IMR-90 (cell line): ENCODE measurements at regions not wholly inside any gene's neighbourhood (a gene's known extent, or its start where the extent isn't known, plus 50 kb on each side); places are given as distances from the start of the nearest gene placed in this dataset.

Experiments used
- ATAC-seq: fragments of 200-7000 bp; cut with Tn5 transposase; 2 replicates; pipeline ENCODE4 v1.9.1; 2020; ENCODE audit warnings: low read depth, mild to moderate bottlenecking, moderate library complexity
- BruUV-seq: library from RNA; stranded (reverse); fragments of 400-500 nt; replicated peaks from 2 replicates; lab custom pipeline; 2021; lab: Mats Ljungman, UMichigan
- CTCF ChIA-PET: fragments of 300-600 bp; formaldehyde crosslinking; extraction: SDS; loops from one replicate; lab custom pipeline; 2021; ENCODE audit warnings: antibody characterized with exemption; lab: Yijun Ruan, JAX
- POLR2A ChIA-PET: fragments of 300-600 bp; sonication (Branson Sonifier 250); formaldehyde crosslinking; loops from one replicate; lab custom pipeline; 2022; ENCODE audit warnings: antibody characterized with exemption; ENCODE audit not compliant: unreplicated experiment; lab: Charles Lee
- DNase-seq: peaks from one replicate; pipeline ENCODE4 v3.0.0; 2013
- H2AFZ ChIP-seq: replicated peaks from 2 replicates; pipeline ENCODE3; 2013; ENCODE audit warnings: low read length, mild to moderate bottlenecking; ENCODE audit not compliant: poor library complexity
- H2AK5ac ChIP-seq: 2 replicates; pipeline ENCODE4 v1.6.1; 2013; ENCODE audit warnings: low read depth, low read length, inconsistent platforms
- H2AK9ac ChIP-seq: replicated peaks from 2 replicates; pipeline ENCODE3; 2013; ENCODE audit warnings: mild to moderate bottlenecking, low read depth, low read length, moderate library complexity; ENCODE audit not compliant: poor library complexity
- H2BK120ac ChIP-seq: 2 replicates; pipeline ENCODE4 v1.6.1; 2013; ENCODE audit warnings: low read depth, low read length, inconsistent platforms
- H2BK15ac ChIP-seq: 3 replicates; pipeline ENCODE4 v1.6.1; 2013; ENCODE audit warnings: low read depth, low read length, inconsistent platforms
- H2BK20ac ChIP-seq: 2 replicates; pipeline ENCODE4 v1.6.1; 2013; ENCODE audit warnings: low read depth, mild to moderate bottlenecking, inconsistent platforms, low read length, moderate library complexity
- H2BK5ac ChIP-seq: 2 replicates; pipeline ENCODE4 v1.6.1; 2013; ENCODE audit warnings: mild to moderate bottlenecking, low read depth, low read length, inconsistent platforms; ENCODE audit not compliant: poor library complexity, severe bottlenecking
- H3K14ac ChIP-seq: replicated peaks from 2 replicates; pipeline ENCODE4 v1.6.1; 2013; ENCODE audit warnings: low read depth, low read length, inconsistent platforms
- H3K18ac ChIP-seq: 2 replicates; pipeline ENCODE4 v1.6.1; 2013; ENCODE audit warnings: low read depth, low read length, control low read depth
- H3K23ac ChIP-seq: 2 replicates; pipeline ENCODE4 v1.6.1; 2013; ENCODE audit warnings: low read depth, low read length, inconsistent platforms
- H3K27ac ChIP-seq: 2 replicates; pipeline ENCODE4 v1.5.1; 2013; ENCODE audit warnings: mild to moderate bottlenecking, control low read depth, low read length; ENCODE audit not compliant: insufficient read depth
- H3K27me3 ChIP-seq: 2 replicates; pipeline ENCODE4 v1.6.1; 2013; ENCODE audit warnings: low read length; ENCODE audit not compliant: control insufficient read depth, insufficient read depth
- H3K36me3 ChIP-seq: 2 replicates; pipeline ENCODE4 v1.6.1; 2013; ENCODE audit warnings: low read length, mixed read lengths; ENCODE audit not compliant: control insufficient read depth, insufficient read depth
- H3K4ac ChIP-seq: 2 replicates; pipeline ENCODE4 v1.6.1; 2013; ENCODE audit warnings: low read depth, low read length, inconsistent platforms
- H3K4me1 ChIP-seq: 2 replicates; pipeline ENCODE4 v1.6.1; 2013; ENCODE audit warnings: low read length, mixed read lengths; ENCODE audit not compliant: control insufficient read depth, insufficient read depth
- H3K4me2 ChIP-seq: 2 replicates; pipeline ENCODE4 v1.6.1; 2013; ENCODE audit warnings: low read depth, mild to moderate bottlenecking, control low read depth, low read length, moderate library complexity
- H3K4me3 ChIP-seq: 2 replicates; pipeline ENCODE4 v1.5.1; 2013; ENCODE audit warnings: low read depth, mild to moderate bottlenecking, control low read depth, low read length, moderate library complexity; ENCODE audit not compliant: insufficient read depth
- H3K56ac ChIP-seq: 2 replicates; pipeline ENCODE4 v1.6.1; 2013; ENCODE audit warnings: low read length, inconsistent platforms; ENCODE audit not compliant: insufficient read depth; ENCODE audit errors: extremely low read depth
- H3K79me1 ChIP-seq, 2 experiments: 2 replicates each; pipeline ENCODE4 v1.6.1; 2013; ENCODE audit warnings: low read length in 2 of 2, inconsistent platforms in 1 of 2, low read depth in 1 of 2
- H3K9ac ChIP-seq: 2 replicates; pipeline ENCODE4 v1.6.1; 2013; ENCODE audit warnings: low read depth, low read length, control low read depth
- H3K9me1 ChIP-seq: 2 replicates; pipeline ENCODE4 v1.6.1; 2013; ENCODE audit warnings: low read length, inconsistent platforms; ENCODE audit not compliant: insufficient read depth
- H3K9me3 ChIP-seq: 2 replicates; pipeline ENCODE4 v1.6.1; 2013; ENCODE audit warnings: low read length; ENCODE audit not compliant: control insufficient read depth, insufficient read depth
- H4K20me1 ChIP-seq: 2 replicates; pipeline ENCODE4 v1.6.1; 2013; ENCODE audit warnings: low read length, inconsistent platforms; ENCODE audit not compliant: insufficient read depth
- H4K5ac ChIP-seq: 2 replicates; pipeline ENCODE4 v1.6.1; 2013; ENCODE audit warnings: mild to moderate bottlenecking, low read depth, low read length, control low read depth
- H4K8ac ChIP-seq, 2 experiments: 2 replicates each; pipeline ENCODE4 v1.6.1; 2013; ENCODE audit warnings: low read depth in 2 of 2, low read length in 2 of 2, control low read depth in 1 of 2, inconsistent platforms in 1 of 2
- H4K91ac ChIP-seq: 2 replicates; pipeline ENCODE4 v1.6.1; 2013; ENCODE audit warnings: low read depth, low read length, inconsistent platforms; ENCODE audit not compliant: insufficient read depth
- BHLHE40 ChIP-seq: fragments of 150-350 bp; IDR thresholded peaks from 2 replicates; pipeline ENCODE4 v1.6.1; 2016; ENCODE audit warnings: mild to moderate bottlenecking, low read depth, low read length
- CEBPB ChIP-seq: IDR thresholded peaks from 2 replicates; pipeline ENCODE4 v1.6.1; 2012; ENCODE audit warnings: low read depth, low read length, improper control_type of control experiment
- CHD1 ChIP-seq: IDR thresholded peaks from 2 replicates; pipeline ENCODE4 v1.6.1; 2012; ENCODE audit warnings: low read depth, low read length, improper control_type of control experiment
- FOS ChIP-seq: fragments of 150-350 bp; IDR thresholded peaks from 2 replicates; pipeline ENCODE4 v1.6.1; 2016; ENCODE audit warnings: low read depth, low read length
- MAFK ChIP-seq: IDR thresholded peaks from 2 replicates; pipeline ENCODE4 v1.6.1; 2012; ENCODE audit warnings: low read depth, low read length, improper control_type of control experiment
- MAZ ChIP-seq: IDR thresholded peaks from 2 replicates; pipeline ENCODE4 v1.6.1; 2012; ENCODE audit warnings: low read depth, mild to moderate bottlenecking, low read length, improper control_type of control experiment, moderate library complexity, borderline replicate concordance
- MXI1 ChIP-seq: IDR thresholded peaks from 2 replicates; pipeline ENCODE4 v1.6.1; 2012; ENCODE audit warnings: low read depth, mild to moderate bottlenecking, low read length, moderate library complexity, borderline replicate concordance
- NFE2L2 ChIP-seq: fragments of 150-350 bp; IDR thresholded peaks from 2 replicates; pipeline ENCODE4 v1.6.1; 2016; ENCODE audit warnings: low read depth, mild to moderate bottlenecking, low read length
- POLR2A ChIP-seq: IDR thresholded peaks from 2 replicates; pipeline ENCODE4 v1.6.1; 2012; ENCODE audit warnings: mild to moderate bottlenecking, low read depth, low read length
- RAD21 ChIP-seq: IDR thresholded peaks from 2 replicates; pipeline ENCODE4 v1.6.1; 2012; ENCODE audit warnings: low read length, improper control_type of control experiment
- RCOR1 ChIP-seq: IDR thresholded peaks from 2 replicates; pipeline ENCODE4 v1.6.1; 2012; ENCODE audit warnings: mild to moderate bottlenecking, low read length, improper control_type of control experiment; ENCODE audit not compliant: insufficient replicate concordance
- RFX5 ChIP-seq: IDR thresholded peaks from 2 replicates; pipeline ENCODE4 v1.8.0; 2012; ENCODE audit warnings: low read depth, mild to moderate bottlenecking, low read length, moderate library complexity
- SMC3 ChIP-seq: fragments of 150-350 bp; IDR thresholded peaks from 2 replicates; pipeline ENCODE4 v1.6.1; 2016; ENCODE audit warnings: low read depth, mild to moderate bottlenecking, antibody characterized with exemption, low read length, moderate library complexity
- USF2 ChIP-seq: fragments of 150-350 bp; IDR thresholded peaks from 2 replicates; pipeline ENCODE4 v1.6.1; 2017; ENCODE audit warnings: mild to moderate bottlenecking, antibody characterized with exemption, low read length, low read depth
- WGBS, 2 experiments: methylation state at CpG; one replicate each; pipeline versions ENCODE4 v1.1.5 to v1.1.7; 2013; ENCODE audit warnings: missing lambda C conversion rate in 2 of 2; ENCODE audit not compliant: insufficient read length in 1 of 2; ENCODE audit errors: extremely low coverage in 2 of 2; 5-methylcytosine and 5-hydroxymethylcytosine counted together
- dilution Hi-C: fragments of 300-500 bp; cut with HindIII; formaldehyde crosslinking; loops from one replicate; pipeline ENCODE4 v1.14.3; 2018; ENCODE audit warnings: low sequenced_read_pairs; ENCODE audit not compliant: unreplicated experiment
- in situ Hi-C: fragments of 300-500 bp; cut with MboI; formaldehyde crosslinking; loops from 3 replicates; pipeline ENCODE4 v1.14.3; 2019; ENCODE audit warnings: low sequenced_read_pairs, inconsistent platforms, mixed read lengths
- intact Hi-C: fragments of 100-400 bp; cut with micrococcal nuclease; formaldehyde crosslinking; loops from 2 replicates; pipeline ENCODE4 v1.10.0; 2022
- TF ChIP-seq, protein P1 (sequence below): fragments of 150-350 bp; IDR thresholded peaks from 2 replicates; pipeline ENCODE4 v1.6.1; 2016; ENCODE audit warnings: low read depth, mild to moderate bottlenecking, low read length, moderate library complexity, borderline replicate concordance
- TF ChIP-seq, protein P2 (sequence below): conservative IDR thresholded peaks from 2 replicates; pipeline ENCODE4 v1.5.1; 2012; ENCODE audit warnings: mild to moderate bottlenecking, low read depth, low read length, improper control_type of control experiment

DNA sequence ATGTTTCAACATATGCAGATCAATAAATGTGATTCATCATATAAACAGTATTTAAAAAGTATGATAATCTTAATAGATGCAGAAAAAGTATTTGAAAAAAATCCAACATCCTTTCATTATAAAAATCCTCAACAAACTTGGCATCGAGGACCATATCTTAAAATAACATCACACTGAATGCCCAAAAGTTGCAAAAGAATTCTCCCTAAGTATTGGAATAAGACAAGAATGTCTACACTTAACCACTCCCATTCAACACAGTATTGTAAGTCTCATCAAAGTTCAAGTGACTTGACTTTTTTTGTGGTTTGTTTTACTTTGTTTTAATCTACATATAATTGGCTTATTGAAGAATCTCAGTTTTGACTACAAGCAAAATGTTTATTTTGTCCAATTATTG is 779.0 kb upstream of the SLIT2 start:
- no peak overlapping the region for H2BK15ac ChIP-seq
- H3K56ac ChIP-seq, result no peak overlapping the region
- H3K79me1 ChIP-seq, result no peaks in the 10 kb centered on the region
- no peak overlapping the region for H3K9ac ChIP-seq
- H3K4me1 ChIP-seq, result no peaks in the 10 kb centered on the region
- ATAC-seq (no peak), DNase-seq (no peak)
- in situ Hi-C loops (no loop called here), dilution Hi-C loops (no loop called here), intact Hi-C loops (no loop called here)
- no peak overlapping the region for H3K27ac ChIP-seq
- no peak overlapping the region for H4K91ac ChIP-seq
- H3K4me3 ChIP-seq, result no peak overlapping the region
- H3K23ac ChIP-seq, result no peak overlapping the region
- TF ChIP-seq, protein P1, sequence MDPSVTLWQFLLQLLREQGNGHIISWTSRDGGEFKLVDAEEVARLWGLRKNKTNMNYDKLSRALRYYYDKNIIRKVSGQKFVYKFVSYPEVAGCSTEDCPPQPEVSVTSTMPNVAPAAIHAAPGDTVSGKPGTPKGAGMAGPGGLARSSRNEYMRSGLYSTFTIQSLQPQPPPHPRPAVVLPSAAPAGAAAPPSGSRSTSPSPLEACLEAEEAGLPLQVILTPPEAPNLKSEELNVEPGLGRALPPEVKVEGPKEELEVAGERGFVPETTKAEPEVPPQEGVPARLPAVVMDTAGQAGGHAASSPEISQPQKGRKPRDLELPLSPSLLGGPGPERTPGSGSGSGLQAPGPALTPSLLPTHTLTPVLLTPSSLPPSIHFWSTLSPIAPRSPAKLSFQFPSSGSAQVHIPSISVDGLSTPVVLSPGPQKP, result no peak
- TF ChIP-seq NFE2L2 (no peak), POLR2A (no peak), SMC3 (no peak), USF2 (no peak), RCOR1 (no peak), RFX5 (no peak), RAD21 (no peak), CEBPB (no peak), MXI1 (no peak), MAZ (no peak), CHD1 (no peak), FOS (no peak), BHLHE40 (no peak), MAFK (no peak)
- TF ChIP-seq, protein P2, sequence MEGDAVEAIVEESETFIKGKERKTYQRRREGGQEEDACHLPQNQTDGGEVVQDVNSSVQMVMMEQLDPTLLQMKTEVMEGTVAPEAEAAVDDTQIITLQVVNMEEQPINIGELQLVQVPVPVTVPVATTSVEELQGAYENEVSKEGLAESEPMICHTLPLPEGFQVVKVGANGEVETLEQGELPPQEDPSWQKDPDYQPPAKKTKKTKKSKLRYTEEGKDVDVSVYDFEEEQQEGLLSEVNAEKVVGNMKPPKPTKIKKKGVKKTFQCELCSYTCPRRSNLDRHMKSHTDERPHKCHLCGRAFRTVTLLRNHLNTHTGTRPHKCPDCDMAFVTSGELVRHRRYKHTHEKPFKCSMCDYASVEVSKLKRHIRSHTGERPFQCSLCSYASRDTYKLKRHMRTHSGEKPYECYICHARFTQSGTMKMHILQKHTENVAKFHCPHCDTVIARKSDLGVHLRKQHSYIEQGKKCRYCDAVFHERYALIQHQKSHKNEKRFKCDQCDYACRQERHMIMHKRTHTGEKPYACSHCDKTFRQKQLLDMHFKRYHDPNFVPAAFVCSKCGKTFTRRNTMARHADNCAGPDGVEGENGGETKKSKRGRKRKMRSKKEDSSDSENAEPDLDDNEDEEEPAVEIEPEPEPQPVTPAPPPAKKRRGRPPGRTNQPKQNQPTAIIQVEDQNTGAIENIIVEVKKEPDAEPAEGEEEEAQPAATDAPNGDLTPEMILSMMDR, result no peak
- no peaks in the 10 kb centered on the region for H3K36me3 ChIP-seq
- no CpG with 5 or more reads among the region's 1 CpG for WGBS, 2 experiments
- no peak overlapping the region for H2AFZ ChIP-seq
- no peak overlapping the region for H3K14ac ChIP-seq
- H2BK120ac ChIP-seq, result no peak overlapping the region
- no peaks in the 10 kb centered on the region for H3K9me3 ChIP-seq
- ChIA-PET POLR2A (no interaction called here), CTCF (no interaction called here)
- no peak overlapping the region for H2AK5ac ChIP-seq
- no TSS peak for BruUV-seq
- no peak overlapping the region for H2BK5ac ChIP-seq
- no peak overlapping the region for H4K5ac ChIP-seq
- H4K8ac ChIP-seq, result no peak overlapping the region
- H3K9me1 ChIP-seq, result no peaks in the 10 kb centered on the region; the same call in 1 of the 2 replicates
- no peak overlapping the region for H3K4ac ChIP-seq
- no peak overlapping the region for H2BK20ac ChIP-seq
- no peaks in the 10 kb centered on the region for H4K20me1 ChIP-seq
- no peak overlapping the region for H3K18ac ChIP-seq
- H2AK9ac ChIP-seq, result no peak overlapping the region
- no peaks in the 10 kb centered on the region for H3K27me3 ChIP-seq
- no peak overlapping the region for H3K4me2 ChIP-seq
